GM21576 (cell line): ENCODE measurements at regions not wholly inside any gene's neighbourhood (a gene's known extent, or its start where the extent isn't known, plus 50 kb on each side); places are given as distances from the start of the nearest gene placed in this dataset.
"Not testable (repeated sequence)": the region's sequence is repeated elsewhere in the genome, so short reads cannot be mapped to it uniquely, and the experiment has no call there.

Source experiments
- ATAC-seq: cut with Tn5 transposase; IDR thresholded peaks from one replicate; pipeline ENCODE4 v1.9.1; 2021; ENCODE audit warnings: mild to moderate bottlenecking, moderate library complexity; ENCODE audit not compliant: unreplicated experiment

DNA sequence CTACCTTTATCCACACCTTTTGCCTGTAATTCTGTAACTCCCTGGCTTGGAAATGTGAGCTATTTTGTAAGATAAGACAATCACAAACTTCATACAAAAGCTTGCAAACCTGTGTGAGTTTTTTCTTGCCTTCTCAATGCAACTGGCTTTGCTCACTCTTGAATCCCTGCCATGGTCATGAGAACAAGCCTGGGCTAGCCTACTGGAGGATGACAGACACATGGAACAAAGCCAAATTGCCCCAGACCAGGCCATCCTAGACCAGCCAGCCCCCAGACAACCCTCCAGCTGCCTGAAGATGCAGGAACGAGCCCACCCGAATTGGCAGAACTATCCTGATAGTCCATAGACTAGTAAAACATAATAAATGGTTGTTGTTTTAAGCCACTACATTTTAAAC, 466.6 kb upstream of the ERCC4 start:
- no peak for ATAC-seq

- no peak for ATAC-seq
These were observed 465.9 kb upstream of the ERCC4 start for GRCh38 chr16:13453938-13454553.

DNA sequence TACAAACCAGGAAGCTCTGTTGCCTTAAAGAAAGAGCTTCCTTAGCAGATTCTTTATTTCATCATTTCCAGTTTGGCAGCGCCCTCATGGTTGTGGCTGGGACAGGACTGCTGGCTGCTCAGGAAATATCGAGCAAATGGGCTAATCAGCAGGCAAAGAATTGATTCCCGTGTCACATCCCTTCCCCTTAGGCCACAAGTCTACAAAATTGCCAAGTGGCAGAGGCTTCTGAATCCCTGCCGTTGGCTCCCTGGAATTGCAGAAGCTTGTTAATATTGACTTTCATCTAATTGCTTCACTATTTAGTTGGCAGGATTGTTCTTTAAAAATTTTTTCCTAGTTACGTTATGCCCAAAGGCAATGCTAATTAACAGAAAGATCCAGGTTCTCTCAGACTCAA, 456.3 kb upstream of the ERCC4 start:
- no peak for ATAC-seq

DNA sequence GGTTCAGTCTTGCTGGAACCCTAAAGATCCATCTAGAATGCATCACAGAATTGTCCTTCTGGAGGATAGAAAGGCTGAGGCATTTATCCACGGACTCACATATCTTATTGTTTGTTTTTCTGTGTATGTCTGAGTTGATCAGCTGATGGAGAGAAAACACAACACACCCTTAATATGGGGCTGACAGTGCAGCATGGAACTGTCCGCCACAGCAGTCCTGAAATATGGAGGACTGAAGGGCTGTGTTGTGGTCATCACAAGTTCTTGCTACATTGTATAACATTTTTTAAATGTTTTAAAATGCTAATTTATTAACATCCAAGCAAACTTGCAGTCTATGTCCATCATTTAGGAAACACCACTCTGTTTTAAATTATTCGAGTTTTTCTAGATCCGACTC, 448.9 kb upstream of the ERCC4 start:
- no peak for ATAC-seq

GRCh38 chr16:13478991-13479390, 441.0 kb upstream of the ERCC4 start:
- ATAC-seq: no peak

DNA sequence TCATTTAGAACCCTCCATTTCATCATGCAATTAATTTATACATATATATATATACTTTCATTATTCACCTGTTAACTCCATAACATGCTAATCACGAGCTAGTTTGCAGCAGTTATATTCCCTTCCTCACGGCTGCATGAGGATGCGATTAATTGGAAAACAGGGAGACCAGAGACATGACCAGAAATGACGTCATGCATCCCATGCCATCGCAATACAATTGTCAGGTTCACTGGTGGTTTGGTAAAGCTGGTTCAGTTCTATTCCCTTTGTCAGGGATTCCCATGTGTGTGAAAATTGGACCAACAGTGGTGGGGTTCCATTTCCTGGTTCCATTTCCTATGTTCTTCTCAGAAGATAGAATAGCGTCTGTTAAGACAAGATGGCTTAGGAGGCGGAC, 440.4 kb upstream of the ERCC4 start:
- ATAC-seq: no peak

DNA sequence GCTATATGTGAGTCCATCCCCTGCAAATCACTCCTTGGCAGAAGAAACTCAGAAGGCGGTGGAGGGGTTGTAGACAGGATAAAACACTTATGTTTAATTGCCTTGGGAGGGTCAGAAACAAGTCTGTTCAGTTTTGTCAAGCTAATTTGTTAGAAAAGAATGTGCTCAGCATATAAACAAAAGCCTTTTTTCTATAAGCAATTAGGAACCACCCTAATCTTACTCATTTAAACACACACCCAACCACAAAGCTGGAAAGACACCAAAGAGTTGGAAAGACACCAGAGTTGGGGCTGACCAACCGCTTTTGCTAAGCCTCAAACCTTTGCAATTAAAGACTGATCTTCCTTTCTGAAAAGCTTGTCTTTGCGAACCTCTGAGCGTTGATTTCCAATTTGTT, 439.2 kb upstream of the ERCC4 start:
- ATAC-seq: no peak

DNA sequence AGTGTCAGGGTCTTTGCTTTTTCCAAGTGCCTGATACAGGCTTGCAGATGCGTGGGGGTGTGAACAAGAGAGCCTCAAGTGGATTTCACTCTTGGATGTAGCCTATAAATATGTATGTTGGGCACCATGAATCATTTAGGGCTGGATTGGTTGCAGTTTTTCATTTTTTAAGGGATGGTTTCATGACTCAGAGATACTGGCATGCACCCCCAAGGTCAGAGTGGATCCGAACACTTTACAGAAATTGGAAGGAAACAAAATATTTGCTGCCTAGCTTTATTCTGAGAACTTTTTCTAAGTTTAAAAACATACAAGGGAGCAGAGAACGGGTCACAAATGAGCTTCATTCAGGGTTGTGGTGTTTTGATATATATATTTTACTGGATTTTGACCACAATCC, 436.8 kb upstream of the ERCC4 start:
- ATAC-seq: no peak

DNA sequence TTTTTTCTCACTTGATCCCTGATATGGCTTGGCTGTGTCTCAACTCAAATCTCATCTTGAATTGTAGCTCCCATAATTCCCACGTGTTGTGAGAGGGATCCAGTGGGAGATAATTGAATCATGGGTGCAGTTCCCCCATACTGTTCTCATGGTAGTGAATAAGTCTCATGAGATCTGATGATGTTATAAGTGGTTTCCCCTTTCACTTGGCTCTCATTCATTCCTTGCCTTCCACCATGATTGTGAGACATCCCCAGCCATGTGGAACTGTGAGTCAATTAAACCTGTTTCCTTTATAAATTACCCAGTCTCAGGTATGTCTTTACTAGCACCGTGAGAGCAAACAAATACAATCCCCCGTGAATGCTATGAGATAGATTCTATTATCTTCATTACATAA, 430.5 kb upstream of the ERCC4 start:
- ATAC-seq: not testable (repeated sequence)

GRCh38 chr16:13492046-13492445, 427.9 kb upstream of the ERCC4 start:
- no peak for ATAC-seq

GRCh38 chr16:13503960-13504635, 415.9 kb upstream of the ERCC4 start:
- ATAC-seq: no peak

DNA sequence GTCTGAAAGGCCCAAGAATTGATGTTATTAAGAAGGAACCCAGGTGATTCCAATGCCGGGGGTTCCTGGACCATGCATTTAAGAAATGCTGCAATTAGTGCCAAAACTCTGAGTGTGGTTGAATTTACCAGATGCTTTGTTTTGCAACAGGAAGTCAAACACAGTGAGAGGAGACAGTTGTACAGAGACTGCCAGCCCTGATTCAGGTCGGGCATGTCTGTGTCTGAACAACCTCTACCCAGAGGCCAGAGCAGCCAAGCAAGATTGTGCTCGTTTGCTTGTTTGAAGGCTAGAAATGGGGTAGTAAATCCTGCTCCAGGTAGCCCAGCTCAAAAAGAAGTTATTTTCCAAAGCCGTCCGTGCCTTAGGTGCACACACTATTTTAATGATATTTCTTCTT, 412.4 kb upstream of the ERCC4 start:
- no peak for ATAC-seq

- ATAC-seq: no peak
These were observed 409.4 kb upstream of the ERCC4 start for GRCh38 chr16:13510425-13511151.

DNA sequence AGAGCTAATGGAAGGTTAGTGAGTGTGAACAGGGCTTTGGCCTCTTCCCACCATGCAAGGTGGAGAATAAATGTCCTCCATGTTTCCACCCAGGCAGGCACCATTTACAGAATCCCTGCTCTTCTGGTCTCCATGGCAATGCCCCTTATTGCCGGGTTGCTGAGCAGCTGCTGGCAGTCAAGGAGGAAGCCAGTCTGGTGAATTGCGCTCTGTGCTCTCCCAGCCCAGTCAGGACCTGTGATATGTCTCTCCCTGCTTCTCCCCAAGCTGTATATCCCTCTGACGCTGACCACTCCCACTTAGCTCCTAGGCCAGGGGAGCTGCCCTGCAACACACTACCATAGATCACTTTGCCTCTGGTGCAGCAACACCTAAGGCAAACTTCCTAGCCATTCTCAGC, 402.1 kb upstream of the ERCC4 start:
- no peak for ATAC-seq

DNA sequence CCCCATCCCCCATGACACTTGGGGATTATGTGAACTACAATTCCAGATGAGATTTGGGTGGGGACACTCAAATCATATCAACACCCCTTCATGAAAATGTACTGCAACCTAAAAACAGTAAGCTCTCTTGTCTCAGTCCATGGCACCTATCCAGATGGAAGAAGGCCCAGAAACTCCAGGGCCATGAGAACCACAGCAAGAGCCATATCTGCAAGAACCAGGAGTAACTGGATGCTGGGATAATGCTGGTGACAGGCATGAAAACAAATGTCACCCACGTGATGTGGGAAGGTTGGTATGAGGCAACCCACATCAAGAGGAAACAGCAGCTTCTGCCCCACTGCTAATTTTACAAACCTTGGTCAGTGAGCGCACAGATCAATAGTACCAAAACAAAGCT, 400.1 kb upstream of the ERCC4 start:
- ATAC-seq: no peak

- no peak for ATAC-seq
These were observed 398.6 kb upstream of the ERCC4 start for GRCh38 chr16:13521356-13521755.

DNA sequence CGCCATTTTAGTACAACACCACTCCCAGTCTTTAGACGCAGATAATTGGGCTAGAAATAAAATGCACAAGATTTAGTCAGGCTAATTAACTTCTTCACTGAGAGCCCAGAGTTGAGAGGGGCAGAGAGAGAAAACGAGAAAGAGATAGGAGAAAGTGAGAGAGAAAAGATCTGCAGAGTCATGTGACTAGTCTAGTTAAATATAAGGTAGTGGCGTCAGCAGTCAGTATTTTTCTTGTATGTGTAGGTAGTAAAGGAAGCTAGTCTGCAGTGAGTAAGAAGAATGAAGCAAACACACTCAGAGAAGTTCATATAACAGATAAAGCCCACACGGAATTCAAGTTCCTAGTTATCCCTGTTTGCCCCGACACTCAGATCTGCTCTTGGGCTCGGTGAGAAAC, 392.6 kb upstream of the ERCC4 start:
- ATAC-seq: no peak

DNA sequence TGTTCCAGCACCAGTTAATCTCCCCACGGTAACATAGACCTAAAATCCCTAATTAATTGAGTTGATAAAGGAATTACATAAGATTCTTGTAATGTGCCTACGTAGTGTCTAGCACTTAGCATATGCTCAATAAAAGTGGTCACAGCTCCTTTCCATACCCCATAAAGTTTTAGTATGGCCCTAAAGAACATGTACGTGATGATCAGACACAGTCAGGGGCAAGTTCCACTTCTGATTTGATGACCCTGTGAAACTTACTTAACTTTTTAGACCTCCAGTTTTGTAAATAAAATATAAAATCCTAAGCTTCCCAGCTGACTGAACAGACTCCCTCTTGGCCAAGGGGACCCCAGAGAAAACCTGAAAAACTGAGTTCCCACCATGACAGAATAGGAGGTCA, 391.3 kb upstream of the ERCC4 start:
- no peak for ATAC-seq

DNA sequence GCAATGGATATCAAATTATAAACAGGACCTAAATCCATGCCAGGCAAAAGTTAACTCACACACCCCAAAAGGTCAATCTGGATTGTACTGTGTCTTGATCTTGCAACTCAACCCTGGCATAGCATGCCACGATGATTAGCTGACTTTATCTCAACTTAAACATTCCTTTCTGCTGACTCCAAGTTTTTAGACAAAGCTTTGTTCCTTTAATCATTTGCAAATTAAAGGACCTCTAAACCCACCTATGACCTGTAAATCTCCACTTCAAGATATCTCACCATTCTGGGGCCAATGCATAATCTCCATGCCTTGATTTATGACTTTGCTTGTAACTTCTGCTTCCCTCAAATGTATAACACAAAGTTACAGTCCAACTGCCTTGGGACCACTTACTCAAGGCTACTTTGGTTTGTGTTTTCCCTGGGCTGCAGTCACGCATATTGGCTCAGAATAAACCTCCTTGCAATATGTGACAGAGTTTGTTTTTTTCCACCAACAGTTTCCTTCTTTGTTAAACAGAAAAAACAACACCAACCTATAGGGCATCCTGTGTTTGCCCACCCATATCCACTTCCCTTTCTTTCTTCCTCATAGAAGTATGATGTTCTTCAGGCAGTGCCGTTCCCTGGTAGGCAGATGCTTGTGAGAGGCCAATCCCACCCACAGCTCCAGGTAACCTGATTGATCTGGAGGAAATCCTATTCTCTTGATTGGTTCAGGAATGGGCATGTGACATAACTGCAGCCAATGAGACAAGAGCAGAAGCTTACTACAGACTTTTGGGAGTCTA, 390.6 kb upstream of the ERCC4 start:
- no peak for ATAC-seq

DNA sequence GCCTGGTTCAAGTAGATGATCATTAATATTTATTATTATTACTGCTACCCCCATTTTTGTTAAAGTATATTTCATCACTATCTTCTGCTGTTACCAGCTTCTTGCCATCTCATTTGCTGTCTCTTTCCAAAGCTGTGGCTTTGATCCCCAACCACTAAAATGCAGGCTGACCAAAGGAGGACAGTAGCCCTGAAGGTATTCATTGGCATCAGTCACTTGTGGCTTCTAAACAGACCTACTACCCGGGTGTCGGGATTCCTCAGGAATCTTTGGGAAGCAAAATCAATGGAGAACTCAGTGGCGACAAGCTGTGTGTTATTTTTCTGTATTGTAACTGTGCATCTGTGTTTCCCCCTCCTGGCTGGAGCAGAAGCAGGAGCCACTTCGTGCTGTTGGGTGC, 379.2 kb upstream of the ERCC4 start:
- no peak for ATAC-seq

DNA sequence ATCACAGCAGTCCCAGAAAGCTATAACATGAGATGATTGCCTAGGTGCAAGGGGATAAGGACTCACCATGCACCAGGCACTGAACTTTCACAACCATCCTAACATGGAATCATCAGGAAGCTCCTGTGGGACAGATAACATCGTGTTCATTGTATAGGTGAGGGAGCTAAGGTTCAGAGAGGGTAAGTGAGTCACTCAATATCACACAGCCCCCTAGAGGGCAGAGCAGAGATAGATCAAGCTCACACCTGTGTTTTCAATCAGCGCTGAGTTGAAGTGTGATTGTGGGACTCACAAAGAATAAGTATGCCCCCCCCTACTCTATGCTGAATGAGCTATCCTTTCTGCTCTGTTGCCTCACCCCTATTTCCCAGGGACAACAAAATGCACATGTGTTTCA, 377.7 kb upstream of the ERCC4 start:
- ATAC-seq: no peak

- ATAC-seq: no peak
These were observed 376.1 kb upstream of the ERCC4 start for GRCh38 chr16:13543850-13544249.
